HEK293 (cell line): ENCODE measurements at regions not wholly inside any gene's neighbourhood (a gene's known extent, or its start where the extent isn't known, plus 50 kb on each side); places are given as distances from the start of the nearest gene placed in this dataset.

Experiments
- HOXA7 ChIP-seq: sonication (generic); formaldehyde crosslinking; IDR thresholded peaks from 2 replicates; pipeline ENCODE4 v1.8.1; 2022; ENCODE audit warnings: missing genetic modification reagents, borderline replicate concordance
- SETDB1 ChIP-seq: IDR thresholded peaks from one replicate; pipeline ENCODE4 v1.6.1; 2017; ENCODE audit warnings: mild to moderate bottlenecking, low read length, moderate library complexity, mixed read lengths; ENCODE audit not compliant: insufficient read length
- ZBTB7A ChIP-seq: fragments of 450-650 bp; formaldehyde crosslinking; IDR thresholded peaks from 2 replicates; pipeline ENCODE4 v1.5.1; 2016; ENCODE audit warnings: low read depth, missing biosample characterization, missing genetic modification characterization
- ZNF157 ChIP-seq: fragments of 450-650 bp; formaldehyde crosslinking; IDR thresholded peaks from 2 replicates; pipeline ENCODE4 v1.5.1; 2016; ENCODE audit warnings: missing biosample characterization, missing genetic modification characterization
- ZNF426 ChIP-seq: fragments of 450-650 bp; formaldehyde crosslinking; IDR thresholded peaks from 2 replicates; pipeline ENCODE4 v1.5.1; 2017; ENCODE audit warnings: missing biosample characterization, missing genetic modification characterization, mild to moderate bottlenecking, inconsistent platforms, moderate library complexity
- ZNF596 ChIP-seq: fragments of 450-650 bp; IDR thresholded peaks from 2 replicates; pipeline ENCODE4 v1.5.0; 2018; ENCODE audit warnings: missing biosample characterization, mild to moderate bottlenecking, missing genetic modification characterization, moderate library complexity
- TF ChIP-seq, protein P1 (sequence below): fragments of 450-650 bp; formaldehyde crosslinking; IDR thresholded peaks from 2 replicates; pipeline ENCODE4 v1.5.1; 2016; ENCODE audit warnings: missing biosample characterization, missing genetic modification characterization
- TF ChIP-seq, protein P2 (sequence below): fragments of 450-650 bp; IDR thresholded peaks from 2 replicates; pipeline ENCODE4 v1.5.1; 2018; ENCODE audit warnings: missing biosample characterization, missing genetic modification characterization

DNA sequence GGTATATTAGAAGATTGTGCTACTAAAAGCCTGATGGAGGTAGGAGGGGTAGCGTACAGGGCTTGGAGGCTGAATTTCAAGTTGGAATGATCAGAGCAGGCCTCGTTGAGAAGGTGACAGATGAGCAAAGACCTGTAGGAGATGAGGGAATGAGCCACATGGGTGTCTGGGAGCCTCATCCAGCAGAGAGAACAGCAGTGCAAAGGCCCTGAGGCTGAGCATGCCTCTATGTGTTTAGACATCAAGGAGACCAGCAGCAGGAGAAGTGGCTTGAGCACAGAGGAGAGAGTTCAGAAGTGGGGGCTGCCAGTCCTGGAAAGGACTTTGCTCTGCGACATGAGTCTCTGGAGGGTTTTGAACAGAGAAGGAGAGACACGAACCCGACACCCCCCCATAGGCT lies 111.7 kb downstream of the TMEM130 start:
- TF ChIP-seq, protein P1, sequence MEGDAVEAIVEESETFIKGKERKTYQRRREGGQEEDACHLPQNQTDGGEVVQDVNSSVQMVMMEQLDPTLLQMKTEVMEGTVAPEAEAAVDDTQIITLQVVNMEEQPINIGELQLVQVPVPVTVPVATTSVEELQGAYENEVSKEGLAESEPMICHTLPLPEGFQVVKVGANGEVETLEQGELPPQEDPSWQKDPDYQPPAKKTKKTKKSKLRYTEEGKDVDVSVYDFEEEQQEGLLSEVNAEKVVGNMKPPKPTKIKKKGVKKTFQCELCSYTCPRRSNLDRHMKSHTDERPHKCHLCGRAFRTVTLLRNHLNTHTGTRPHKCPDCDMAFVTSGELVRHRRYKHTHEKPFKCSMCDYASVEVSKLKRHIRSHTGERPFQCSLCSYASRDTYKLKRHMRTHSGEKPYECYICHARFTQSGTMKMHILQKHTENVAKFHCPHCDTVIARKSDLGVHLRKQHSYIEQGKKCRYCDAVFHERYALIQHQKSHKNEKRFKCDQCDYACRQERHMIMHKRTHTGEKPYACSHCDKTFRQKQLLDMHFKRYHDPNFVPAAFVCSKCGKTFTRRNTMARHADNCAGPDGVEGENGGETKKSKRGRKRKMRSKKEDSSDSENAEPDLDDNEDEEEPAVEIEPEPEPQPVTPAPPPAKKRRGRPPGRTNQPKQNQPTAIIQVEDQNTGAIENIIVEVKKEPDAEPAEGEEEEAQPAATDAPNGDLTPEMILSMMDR = no peak
- TF ChIP-seq ZBTB7A (tag by site-specific recombination) (no peak), ZNF596 (tag by site-specific recombination) (no peak), ZNF157 (tag by site-specific recombination) (no peak), ZNF426 (no peak), HOXA7 (CRISPR knock-in tag) (no peak), SETDB1 (no peak)
- TF ChIP-seq, protein P2, sequence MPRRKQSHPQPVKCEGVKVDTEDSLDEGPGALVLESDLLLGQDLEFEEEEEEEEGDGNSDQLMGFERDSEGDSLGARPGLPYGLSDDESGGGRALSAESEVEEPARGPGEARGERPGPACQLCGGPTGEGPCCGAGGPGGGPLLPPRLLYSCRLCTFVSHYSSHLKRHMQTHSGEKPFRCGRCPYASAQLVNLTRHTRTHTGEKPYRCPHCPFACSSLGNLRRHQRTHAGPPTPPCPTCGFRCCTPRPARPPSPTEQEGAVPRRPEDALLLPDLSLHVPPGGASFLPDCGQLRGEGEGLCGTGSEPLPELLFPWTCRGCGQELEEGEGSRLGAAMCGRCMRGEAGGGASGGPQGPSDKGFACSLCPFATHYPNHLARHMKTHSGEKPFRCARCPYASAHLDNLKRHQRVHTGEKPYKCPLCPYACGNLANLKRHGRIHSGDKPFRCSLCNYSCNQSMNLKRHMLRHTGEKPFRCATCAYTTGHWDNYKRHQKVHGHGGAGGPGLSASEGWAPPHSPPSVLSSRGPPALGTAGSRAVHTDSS (tag by site-specific recombination) = no peak
